ENCODE measurements at regions not wholly inside any gene's neighbourhood (a gene's known extent, or its start where the extent isn't known, plus 50 kb on each side); places are given as distances from the start of the nearest gene placed in this dataset.

DNA sequence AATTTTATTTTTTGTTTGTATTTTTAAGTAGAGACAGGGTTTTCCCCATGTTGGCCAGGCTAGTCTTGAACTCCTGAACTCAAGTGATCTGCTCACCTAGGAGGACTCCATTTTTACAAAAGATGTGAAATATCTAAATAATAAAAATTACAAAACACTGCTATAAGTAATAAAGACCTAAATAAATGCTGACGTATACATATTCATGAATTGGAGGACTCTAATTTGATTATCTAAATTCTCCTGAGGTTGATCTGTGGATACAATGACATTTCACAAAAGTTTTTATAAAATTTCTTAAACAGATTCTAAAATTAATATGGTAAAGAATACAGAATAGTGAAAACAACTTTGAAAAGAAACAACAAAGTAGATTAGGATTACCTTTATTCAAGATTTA, 1224.0 kb downstream of the SLC16A7 start:
- TF ChIP-seq, protein P1, sequence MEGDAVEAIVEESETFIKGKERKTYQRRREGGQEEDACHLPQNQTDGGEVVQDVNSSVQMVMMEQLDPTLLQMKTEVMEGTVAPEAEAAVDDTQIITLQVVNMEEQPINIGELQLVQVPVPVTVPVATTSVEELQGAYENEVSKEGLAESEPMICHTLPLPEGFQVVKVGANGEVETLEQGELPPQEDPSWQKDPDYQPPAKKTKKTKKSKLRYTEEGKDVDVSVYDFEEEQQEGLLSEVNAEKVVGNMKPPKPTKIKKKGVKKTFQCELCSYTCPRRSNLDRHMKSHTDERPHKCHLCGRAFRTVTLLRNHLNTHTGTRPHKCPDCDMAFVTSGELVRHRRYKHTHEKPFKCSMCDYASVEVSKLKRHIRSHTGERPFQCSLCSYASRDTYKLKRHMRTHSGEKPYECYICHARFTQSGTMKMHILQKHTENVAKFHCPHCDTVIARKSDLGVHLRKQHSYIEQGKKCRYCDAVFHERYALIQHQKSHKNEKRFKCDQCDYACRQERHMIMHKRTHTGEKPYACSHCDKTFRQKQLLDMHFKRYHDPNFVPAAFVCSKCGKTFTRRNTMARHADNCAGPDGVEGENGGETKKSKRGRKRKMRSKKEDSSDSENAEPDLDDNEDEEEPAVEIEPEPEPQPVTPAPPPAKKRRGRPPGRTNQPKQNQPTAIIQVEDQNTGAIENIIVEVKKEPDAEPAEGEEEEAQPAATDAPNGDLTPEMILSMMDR (IDR thresholded peaks at IDR 0.05; ENCODE audit: extremely low read depth, insufficient read depth, missing control alignments), result no peak
- DNase-seq (ENCODE audit: low spot score), result no peak
- in situ Hi-C loops (cut with MboI; ENCODE audit: low pct_unique_long_range_greater_than_20kb, low sequenced_read_pairs, unreplicated experiment), result no loop called here

DNA sequence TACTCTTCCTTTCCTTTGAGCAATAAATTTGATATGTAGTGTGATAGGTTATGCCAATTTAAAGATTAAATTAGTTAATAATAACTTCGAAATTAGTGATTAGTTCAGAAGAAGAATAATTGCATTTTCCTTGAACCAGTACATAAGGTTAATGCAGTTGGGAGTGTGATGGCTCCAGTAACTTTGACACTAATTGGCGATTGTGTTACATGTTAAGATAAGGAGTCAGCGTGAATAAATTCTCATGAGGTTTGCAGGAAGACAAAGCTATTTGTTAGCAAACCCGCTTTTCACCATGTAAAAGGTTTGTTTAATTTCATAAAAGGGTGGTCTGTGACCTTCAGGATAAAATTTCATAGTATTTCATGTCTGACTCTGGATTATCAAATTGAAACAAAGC, 1226.8 kb downstream of the SLC16A7 start:
- in situ Hi-C loops (cut with MboI; ENCODE audit: low pct_unique_long_range_greater_than_20kb, low sequenced_read_pairs, unreplicated experiment), result no loop called here
- no peak for DNase-seq (ENCODE audit: low spot score)
- TF ChIP-seq, protein P1 (IDR thresholded peaks at IDR 0.05; ENCODE audit: extremely low read depth, insufficient read depth, missing control alignments), result no peak

DNA sequence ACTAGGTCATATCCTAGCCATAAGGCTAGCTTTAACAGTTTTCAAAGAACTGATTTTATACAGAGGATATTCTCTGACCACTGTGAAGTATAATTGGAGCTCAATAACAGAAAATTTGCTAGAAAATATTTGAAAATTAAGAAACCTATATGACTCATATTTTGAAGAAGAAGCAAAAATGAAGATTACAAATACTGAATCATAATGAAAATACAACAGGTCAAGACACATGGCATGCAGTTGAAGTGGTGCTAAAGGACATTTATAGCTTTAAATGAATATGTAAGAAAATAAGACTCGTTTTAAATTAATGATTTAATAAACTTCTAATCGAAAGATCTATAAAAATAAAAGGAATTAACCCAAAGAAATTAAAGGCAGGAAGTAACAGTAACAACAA, 1234.6 kb downstream of the SLC16A7 start:
- in situ Hi-C loops (cut with MboI; ENCODE audit: low pct_unique_long_range_greater_than_20kb, low sequenced_read_pairs, unreplicated experiment), result no loop called here
- no peak for DNase-seq (ENCODE audit: low spot score)
- TF ChIP-seq, protein P1 (IDR thresholded peaks at IDR 0.05; ENCODE audit: extremely low read depth, insufficient read depth, missing control alignments), result no peak

DNA sequence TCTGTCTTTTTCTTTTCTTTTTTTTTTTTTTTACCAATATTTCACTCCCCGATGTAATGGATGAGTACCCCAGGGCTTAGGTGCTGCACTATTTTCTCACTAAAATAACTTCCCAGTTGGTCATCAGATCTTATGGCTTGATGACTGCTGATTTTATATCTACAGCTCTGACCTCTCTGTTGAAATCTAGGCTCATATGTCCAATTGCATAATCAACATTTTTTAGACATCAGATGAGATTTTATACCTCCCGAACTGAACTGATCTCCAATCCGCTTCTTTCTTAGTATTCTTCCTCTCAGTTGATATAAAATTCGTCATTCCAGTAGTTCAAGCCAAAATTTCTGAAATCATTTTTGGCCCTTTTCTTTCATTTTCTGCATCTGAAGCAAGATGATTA, 1236.5 kb downstream of the SLC16A7 start:
- no peak for DNase-seq (ENCODE audit: low spot score)
- in situ Hi-C loops (cut with MboI; ENCODE audit: low pct_unique_long_range_greater_than_20kb, low sequenced_read_pairs, unreplicated experiment), result no loop called here
- TF ChIP-seq, protein P1 (IDR thresholded peaks at IDR 0.05; ENCODE audit: extremely low read depth, insufficient read depth, missing control alignments), result no peak

DNA sequence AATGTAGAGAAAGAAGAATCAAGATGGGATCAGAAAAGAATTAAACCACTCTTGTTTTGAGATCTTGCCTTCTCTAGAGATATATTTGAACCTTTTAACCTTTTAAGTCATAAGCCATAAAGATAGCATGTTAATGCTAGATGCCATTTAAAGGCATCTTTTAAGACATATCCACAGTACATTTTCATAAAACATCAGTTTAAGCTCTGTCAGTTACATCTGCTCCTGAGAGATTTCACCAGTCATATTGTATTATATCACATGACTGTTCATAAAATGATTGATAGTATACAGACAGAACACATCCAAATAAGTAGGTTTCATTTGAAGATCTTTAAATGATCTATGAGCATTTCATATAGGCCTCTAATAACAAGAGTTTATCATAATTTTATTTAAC, 1238.5 kb downstream of the SLC16A7 start:
- DNase-seq (ENCODE audit: low spot score), result no peak
- TF ChIP-seq, protein P1 (IDR thresholded peaks at IDR 0.05; ENCODE audit: extremely low read depth, insufficient read depth, missing control alignments), result no peak
- in situ Hi-C loops (cut with MboI; ENCODE audit: low pct_unique_long_range_greater_than_20kb, low sequenced_read_pairs, unreplicated experiment), result no loop called here

DNA sequence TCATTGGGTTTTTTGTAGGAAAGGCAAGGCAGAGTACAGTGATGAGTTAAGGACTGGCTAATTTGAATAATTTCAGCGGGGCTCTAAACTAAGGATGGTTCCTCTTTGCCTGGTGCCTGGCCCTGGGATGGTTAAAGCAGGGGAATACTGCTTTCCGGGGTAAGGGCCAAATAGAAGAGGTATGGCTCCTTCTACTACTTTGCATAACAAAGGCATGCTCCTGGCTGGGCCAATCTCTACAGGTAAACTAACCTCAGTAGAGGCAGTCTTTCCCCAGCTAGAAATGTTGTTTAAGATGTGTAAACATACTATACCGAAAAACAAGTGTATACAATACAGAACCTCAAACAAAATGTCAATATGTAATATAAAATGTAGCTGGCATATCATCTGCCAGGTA, 1239.0 kb downstream of the SLC16A7 start:
- DNase-seq (ENCODE audit: low spot score), result no peak
- TF ChIP-seq, protein P1 (IDR thresholded peaks at IDR 0.05; ENCODE audit: extremely low read depth, insufficient read depth, missing control alignments), result no peak
- in situ Hi-C loops (cut with MboI; ENCODE audit: low pct_unique_long_range_greater_than_20kb, low sequenced_read_pairs, unreplicated experiment), result no loop called here

DNA sequence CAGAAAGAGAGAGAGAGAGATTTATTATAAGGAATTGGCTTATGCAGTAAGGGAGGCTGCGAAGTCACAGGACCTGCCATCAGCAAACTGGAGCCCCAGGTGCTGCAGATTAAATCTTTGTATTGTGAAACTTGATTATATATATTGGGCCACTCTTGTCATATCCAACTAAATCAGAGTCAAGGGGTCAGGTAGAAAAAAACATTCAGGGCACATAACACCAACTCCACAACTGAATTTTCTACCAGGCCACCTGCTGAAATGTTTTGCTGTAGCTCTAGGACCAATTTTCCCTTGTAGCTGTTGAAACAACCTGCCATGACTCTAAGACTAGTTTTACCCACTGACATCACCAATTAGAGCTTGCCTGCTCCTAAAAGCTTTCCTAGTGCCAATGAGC, 1240.8 kb downstream of the SLC16A7 start:
- TF ChIP-seq, protein P1 (IDR thresholded peaks at IDR 0.05; ENCODE audit: extremely low read depth, insufficient read depth, missing control alignments), result no peak
- in situ Hi-C loops (cut with MboI; ENCODE audit: low pct_unique_long_range_greater_than_20kb, low sequenced_read_pairs, unreplicated experiment), result no loop called here
- DNase-seq (ENCODE audit: low spot score), result no peak
